GDM1 (cell line): ENCODE measurements at regions not wholly inside any gene's neighbourhood (a gene's known extent, or its start where the extent isn't known, plus 50 kb on each side); places are given as distances from the start of the nearest gene placed in this dataset.

Source experiments
- DNase-seq: peaks from one replicate; lab custom pipeline; 2025; lab: John Stamatoyannopoulos, UW

- no peak for DNase-seq
Observed at GRCh38 chr11:71201936-71202597, 50.3 kb downstream of the SHANK2 start.

- DNase-seq = no peak
Observed at GRCh38 chr11:71201231-71201630, 51.1 kb downstream of the SHANK2 start.

GRCh38 chr11:71200761-71201160, 51.6 kb downstream of the SHANK2 start:
- DNase-seq = no peak

- DNase-seq = no peak
Observed at GRCh38 chr11:71200172-71200716, 52.1 kb downstream of the SHANK2 start.

- no peak for DNase-seq
Observed at GRCh38 chr11:71199226-71199820, 53.1 kb downstream of the SHANK2 start.

GRCh38 chr11:71198823-71199165, 53.6 kb downstream of the SHANK2 start:
- no peak for DNase-seq

GRCh38 chr11:71198141-71198822, 54.1 kb downstream of the SHANK2 start:
- DNase-seq = no peak

- DNase-seq = no peak
Observed at GRCh38 chr11:71197096-71197495, 55.3 kb downstream of the SHANK2 start.

- no peak for DNase-seq
Observed at GRCh38 chr11:71194710-71195109, 57.7 kb downstream of the SHANK2 start.

GRCh38 chr11:71193431-71193830, 58.9 kb downstream of the SHANK2 start:
- no peak for DNase-seq

- no peak for DNase-seq
Observed at GRCh38 chr11:71192629-71193028, 59.7 kb downstream of the SHANK2 start.

GRCh38 chr11:71191201-71191600, 61.2 kb downstream of the SHANK2 start:
- DNase-seq = no peak

- DNase-seq = no peak
Observed at GRCh38 chr11:71190551-71190950, 61.8 kb downstream of the SHANK2 start.

- no peak for DNase-seq
Observed at GRCh38 chr11:71189768-71190315, 62.5 kb downstream of the SHANK2 start.

- no peak for DNase-seq
Observed at GRCh38 chr11:71188886-71189767, 63.2 kb downstream of the SHANK2 start.

GRCh38 chr11:71188073-71188472, 64.3 kb downstream of the SHANK2 start:
- DNase-seq = no peak

GRCh38 chr11:71186806-71187205, 65.6 kb downstream of the SHANK2 start:
- DNase-seq = no peak

- DNase-seq = no peak
Observed at GRCh38 chr11:71185411-71185810, 67.0 kb downstream of the SHANK2 start.

GRCh38 chr11:71184421-71185210, 67.8 kb downstream of the SHANK2 start:
- no peak for DNase-seq

- DNase-seq = no peak
Observed at GRCh38 chr11:71183878-71184277, 68.5 kb downstream of the SHANK2 start.
